Endothelial cell of umbilical vein (primary cell): ENCODE measurements at regions not wholly inside any gene's neighbourhood (a gene's known extent, or its start where the extent isn't known, plus 50 kb on each side); places are given as distances from the start of the nearest gene placed in this dataset.

Experiments
- BruUV-seq: library from RNA; stranded (reverse); fragments of 400-500 nt; replicated peaks from 2 replicates; lab custom pipeline; 2021; lab: Mats Ljungman, UMichigan
- CTCF ChIA-PET: fragments of 300-600, 350-600 bp; sonication (Branson Sonifier 250); formaldehyde crosslinking; loops from one replicate; lab custom pipeline; 2021; ENCODE audit warnings: antibody characterized with exemption, inconsistent platforms; lab: Charles Lee
- POLR2A ChIA-PET: fragments of 300-600, 350-600 bp; sonication (Branson Sonifier 250); formaldehyde crosslinking; loops from one replicate; lab custom pipeline; 2021; ENCODE audit warnings: antibody characterized with exemption, inconsistent platforms; lab: Charles Lee
- DNase-seq: peaks from one replicate; pipeline ENCODE4 v3.0.0-alpha.2; 2011; ENCODE audit warnings: low read depth, low spot score
- FAIRE-seq: peaks from 2 replicates; lab custom pipeline; 2011; peaks lifted over from hg19 to GRCh38; lab: Jason Lieb, UNC
- H2AFZ ChIP-seq: 2 replicates; pipeline ENCODE4 v1.6.0; 2012; ENCODE audit warnings: low read depth, low read length, control low read depth, inconsistent platforms
- H3K27ac ChIP-seq: 2 replicates; pipeline ENCODE4 v1.5.1; 2011; ENCODE audit warnings: low read depth, mild to moderate bottlenecking, control low read depth, low read length, moderate library complexity; ENCODE audit not compliant: insufficient read depth
- H3K27me3 ChIP-seq, 2 experiments: 2 replicates each; pipeline versions ENCODE4 v1.6.0 to v1.6.1; 2011; ENCODE audit warnings: low read length in 2 of 2, mixed read lengths in 1 of 2; ENCODE audit not compliant: control insufficient read depth in 2 of 2, insufficient read depth in 2 of 2
- H3K36me3 ChIP-seq, 2 experiments: 2 replicates in 1 of 2; 3 replicates in 1 of 2; pipeline ENCODE4 v1.5.1; 2011; ENCODE audit warnings: low read length in 2 of 2, mild to moderate bottlenecking in 1 of 2, moderate library complexity in 1 of 2; ENCODE audit not compliant: control insufficient read depth in 2 of 2, insufficient read depth in 2 of 2; ENCODE audit errors: extremely low read depth in 1 of 2
- H3K4me1 ChIP-seq: 3 replicates; pipeline ENCODE4 v1.5.1; 2011; ENCODE audit warnings: mild to moderate bottlenecking, low read length; ENCODE audit not compliant: control insufficient read depth, insufficient read depth; ENCODE audit errors: extremely low read depth
- H3K4me2 ChIP-seq: 2 replicates; pipeline ENCODE4 v1.6.1; 2011; ENCODE audit warnings: low read length, control low read depth, mixed read lengths; ENCODE audit not compliant: insufficient read depth
- H3K4me3 ChIP-seq, 3 experiments: fragments of 200-600 bp in 1 of 3; sonication (generic), shearing (Covaris generic) in 1 of 3; replicated peaks in 1 of 3; 2 replicates each; pipeline ENCODE4 v1.5.1; 2011 to 2016; ENCODE audit warnings: control low read depth in 3 of 3, low read length in 3 of 3, mild to moderate bottlenecking in 2 of 3, inconsistent platforms in 1 of 3, low read depth in 1 of 3, moderate library complexity in 1 of 3; ENCODE audit not compliant: insufficient read depth in 1 of 3
- H3K79me2 ChIP-seq: 2 replicates; pipeline ENCODE4 v1.6.0; 2012; ENCODE audit warnings: low read length, inconsistent platforms; ENCODE audit not compliant: control insufficient read depth, insufficient read depth
- H3K9ac ChIP-seq: replicated peaks from 2 replicates; pipeline ENCODE3; 2011; ENCODE audit warnings: low read length, control low read depth; ENCODE audit not compliant: insufficient read depth; ENCODE audit errors: extremely low read depth
- H3K9me1 ChIP-seq: replicated peaks from 3 replicates; pipeline ENCODE4 v1.6.0; 2011; ENCODE audit warnings: mild to moderate bottlenecking, low read length; ENCODE audit not compliant: control insufficient read depth, insufficient read depth; ENCODE audit errors: extremely low read depth
- H3K9me3 ChIP-seq: replicated peaks from 2 replicates; pipeline ENCODE4 v1.5.1; 2012; ENCODE audit warnings: low read length, inconsistent platforms; ENCODE audit not compliant: control insufficient read depth, insufficient read depth
- H4K20me1 ChIP-seq: replicated peaks from 2 replicates; pipeline ENCODE3; 2011; ENCODE audit warnings: mild to moderate bottlenecking, low read length; ENCODE audit not compliant: control insufficient read depth, insufficient read depth; ENCODE audit errors: extremely low read depth
- CTCF ChIP-seq, 2 donors: IDR thresholded peaks; 1 replicate in 1 of 2; 2 replicates in 1 of 2; pipeline ENCODE4 v1.5.1; 2011; ENCODE audit warnings: low read length in 2 of 2, mild to moderate bottlenecking in 2 of 2, moderate library complexity in 2 of 2, control low read depth in 1 of 2, inconsistent platforms in 1 of 2, low read depth in 1 of 2; ENCODE audit not compliant: insufficient read depth in 1 of 2; ENCODE audit errors: extremely low read depth in 1 of 2
- EZH2 ChIP-seq: IDR thresholded peaks from 2 replicates; pipeline ENCODE4 v1.6.1; 2012; ENCODE audit warnings: borderline replicate concordance, low read depth, mild to moderate bottlenecking, moderate library complexity, low read length, inconsistent platforms; ENCODE audit not compliant: severe bottlenecking
- FOS ChIP-seq: IDR thresholded peaks from 2 replicates; pipeline ENCODE4 v1.6.1; 2011; ENCODE audit warnings: mild to moderate bottlenecking, low read length, moderate library complexity, borderline replicate concordance; ENCODE audit not compliant: insufficient read depth
- GATA2 ChIP-seq: IDR thresholded peaks from 2 replicates; pipeline ENCODE4 v1.7.0; 2011; ENCODE audit warnings: low read depth, mild to moderate bottlenecking, moderate library complexity, mixed read lengths, low read length; ENCODE audit not compliant: insufficient read length, insufficient read depth
- JUN ChIP-seq: IDR thresholded peaks from 2 replicates; pipeline ENCODE4 v1.6.1; 2011; ENCODE audit warnings: borderline replicate concordance, low read depth; ENCODE audit not compliant: insufficient read length, insufficient read depth
- MAX ChIP-seq: IDR thresholded peaks from 2 replicates; pipeline ENCODE4 v1.6.1; 2011; ENCODE audit not compliant: insufficient read depth, insufficient read length
- MYC ChIP-seq: IDR thresholded peaks from one replicate; pipeline ENCODE4 v1.6.1; 2011; ENCODE audit warnings: mild to moderate bottlenecking, low read depth, low read length
- POLR2A ChIP-seq: IDR thresholded peaks from 2 replicates; pipeline ENCODE4 v1.6.1; 2012; ENCODE audit warnings: low read depth, mild to moderate bottlenecking, control low read depth, low read length
- POLR2AphosphoS5 ChIP-seq: IDR thresholded peaks from 2 replicates; pipeline ENCODE4 v1.6.1; 2012; ENCODE audit warnings: low read depth, mild to moderate bottlenecking, control low read depth, low read length, moderate library complexity; ENCODE audit not compliant: insufficient read depth
- dilution Hi-C: fragments of 300-500 bp; cut with MboI; formaldehyde crosslinking; loops from one replicate; pipeline ENCODE4 v1.15.0; 2019; ENCODE audit warnings: low sequenced_read_pairs; ENCODE audit not compliant: extremely low pct_ligation_motif_present
- intact Hi-C: fragments of 100-400 bp; cut with micrococcal nuclease; formaldehyde crosslinking; loops from one replicate; pipeline ENCODE4 v1.10.0; 2022

GRCh38 chr13:50412046-50412617, 396.9 kb downstream of the KCNRG start:
- H3K9me3 ChIP-seq: no peaks in the 10 kb centered on the region
- H3K9me1 ChIP-seq: no peaks in the 10 kb centered on the region
- ChIA-PET CTCF (interaction anchor here (1.0 to 1.9 kb wide), 4 partner anchors 11 to 25 kb away, joined by 3 to 8 read pairs (median 4); no protein-coding TSS in a partner anchor), POLR2A (no interaction called here)
- FAIRE-seq (no peak), DNase-seq (no peak)
- dilution Hi-C loops: no loop called here
- H3K27ac ChIP-seq: no peak overlapping the region
- peaks cover 21% of the 10 kb centered on the region for H3K4me1 ChIP-seq
- intact Hi-C loops: no loop called here
- H3K27me3 ChIP-seq: no peaks in the 10 kb centered on the region
- no peaks in the 10 kb centered on the region for H3K79me2 ChIP-seq
- H3K36me3 ChIP-seq: no peaks in the 10 kb centered on the region
- BruUV-seq: no TSS peak
- H3K9ac ChIP-seq: no peak overlapping the region
- no peaks in the 10 kb centered on the region for H4K20me1 ChIP-seq
- H3K4me3 ChIP-seq: no peak overlapping the region
- H2AFZ ChIP-seq: no peak overlapping the region
- no peak for TF ChIP-seq MAX
- TF ChIP-seq POLR2AphosphoS5: no peak
- no peak for TF ChIP-seq JUN
- TF ChIP-seq EZH2: no peak
- TF ChIP-seq CTCF (IDR thresholded peaks at IDR 0.05; ENCODE audit: extremely low read depth in 1 of 2, insufficient read depth in 1 of 2, low read depth in 1 of 2, low read length in 2 of 2): no peak
- no peak for TF ChIP-seq MYC
- no peak for TF ChIP-seq FOS
- TF ChIP-seq POLR2A: no peak
- no peak for TF ChIP-seq GATA2
- H3K4me2 ChIP-seq: no peak overlapping the region
